GM12878 (cell line): ENCODE measurements at regions not wholly inside any gene's neighbourhood (a gene's known extent, or its start where the extent isn't known, plus 50 kb on each side); places are given as distances from the start of the nearest gene placed in this dataset.

Experiments used
- ATAC-seq: fragments of 200-7000 bp; cut with Tn5 transposase; 3 replicates; pipeline ENCODE4 v1.9.1; 2020; ENCODE audit warnings: mild to moderate bottlenecking, moderate library complexity
- BruUV-seq: library from RNA; stranded (reverse); fragments of 400-500 nt; replicated peaks from 2 replicates; lab custom pipeline; 2021; lab: Mats Ljungman, UMichigan
- CTCF ChIA-PET: fragments of 300-600 bp; sonication (Branson Sonifier 250); formaldehyde crosslinking; extraction: SDS; loops from one replicate; lab custom pipeline; 2021; ENCODE audit warnings: inconsistent platforms; lab: Yijun Ruan, JAX
- POLR2A ChIA-PET: fragments of 350-600 bp; formaldehyde crosslinking; extraction: SDS; loops from one replicate; lab custom pipeline; 2021; ENCODE audit warnings: inconsistent platforms; lab: Charles Lee
- RAD21 ChIA-PET: fragments of 300-600 bp; sonication (Branson Sonifier 250); formaldehyde crosslinking; loops from one replicate; lab custom pipeline; 2023; ENCODE audit warnings: antibody characterized with exemption; ENCODE audit not compliant: unreplicated experiment; lab: Charles Lee
- SMC1A ChIA-PET: fragments of 300-600 bp; sonication (Branson Sonifier 250); formaldehyde crosslinking; loops from one replicate; lab custom pipeline; 2023; ENCODE audit not compliant: unreplicated experiment, uncharacterized antibody; lab: Charles Lee
- DNase-seq: peaks from one replicate; pipeline ENCODE4 v3.0.0-alpha.2; 2011; ENCODE audit warnings: low read depth, low spot score
- FAIRE-seq: peaks from 3 replicates; lab custom pipeline; 2011; peaks lifted over from hg19 to GRCh38; lab: Jason Lieb, UNC
- H2AFZ ChIP-seq: 2 replicates; pipeline ENCODE4 v1.6.0; 2011; ENCODE audit warnings: low read depth, low read length, control low read depth; ENCODE audit not compliant: control insufficient read depth
- H3K27ac ChIP-seq: 2 replicates; pipeline ENCODE4 v1.5.1; 2011; ENCODE audit warnings: control low read depth; ENCODE audit not compliant: control insufficient read depth, insufficient read depth
- H3K27me3 ChIP-seq, 2 experiments: replicated peaks in 1 of 2; 2 replicates each; pipeline versions ENCODE4 v1.6.0 to v1.6.1; 2011; ENCODE audit warnings: low read length in 1 of 2; ENCODE audit not compliant: control insufficient read depth in 2 of 2, insufficient read depth in 2 of 2
- H3K36me3 ChIP-seq, 2 experiments: 2 replicates each; pipeline ENCODE4 v1.5.1; 2011; ENCODE audit warnings: low read length in 1 of 2; ENCODE audit not compliant: control insufficient read depth in 2 of 2, insufficient read depth in 2 of 2
- H3K4me1 ChIP-seq: 2 replicates; pipeline ENCODE4 v1.6.1; 2011; ENCODE audit warnings: mild to moderate bottlenecking, low read length, moderate library complexity, mixed read lengths; ENCODE audit not compliant: control insufficient read depth, insufficient read depth
- H3K4me2 ChIP-seq: 2 replicates; pipeline ENCODE4 v1.6.0; 2011; ENCODE audit warnings: control low read depth; ENCODE audit not compliant: control insufficient read depth, insufficient read depth
- H3K4me3 ChIP-seq: fragments of 200-600 bp; sonication (generic); 2 replicates; pipeline ENCODE4 v1.5.1; 2016
- H3K79me2 ChIP-seq: 2 replicates; pipeline ENCODE4 v1.6.0; 2011; ENCODE audit warnings: low read length; ENCODE audit not compliant: control insufficient read depth, insufficient read depth
- H3K9ac ChIP-seq: 2 replicates; pipeline ENCODE4 v1.8.0; 2011; ENCODE audit warnings: low read length, control low read depth, mixed read lengths; ENCODE audit not compliant: control insufficient read depth, insufficient read depth
- H3K9me3 ChIP-seq: replicated peaks from 3 replicates; pipeline ENCODE4 v1.5.1; 2011; ENCODE audit warnings: mild to moderate bottlenecking, low read length; ENCODE audit not compliant: control insufficient read depth, insufficient read depth
- H4K20me1 ChIP-seq: 2 replicates; pipeline ENCODE4 v1.6.0; 2011; ENCODE audit not compliant: control insufficient read depth, insufficient read depth
- ELK1 ChIP-seq: IDR thresholded peaks from 2 replicates; pipeline ENCODE4 v1.6.1; 2012; ENCODE audit warnings: low read depth, low read length, improper control_type of control experiment
- HDGF ChIP-seq: fragments of 450-650 bp; IDR thresholded peaks from 2 replicates; pipeline ENCODE4 v1.6.1; 2016; ENCODE audit warnings: antibody characterized with exemption
- RAD21 ChIP-seq: IDR thresholded peaks from 2 replicates; pipeline ENCODE4 v1.6.1; 2011; ENCODE audit warnings: mild to moderate bottlenecking, low read depth, low read length, moderate library complexity; ENCODE audit not compliant: insufficient read depth
- SREBF2 ChIP-seq: IDR thresholded peaks from 2 replicates; pipeline ENCODE4 v1.6.1; 2012; ENCODE audit warnings: mild to moderate bottlenecking, low read length
- TCF12 ChIP-seq: IDR thresholded peaks from 2 replicates; pipeline ENCODE4 v1.6.1; 2011; ENCODE audit warnings: low read depth, mild to moderate bottlenecking, low read length
- ZNF217 ChIP-seq: fragments of 450-650 bp; IDR thresholded peaks from 2 replicates; pipeline ENCODE4 v1.6.1; 2017; ENCODE audit warnings: antibody characterized with exemption, mild to moderate bottlenecking
- in situ Hi-C: fragments of 300-500 bp; cut with MboI; formaldehyde crosslinking; loops from 9 replicates; pipeline ENCODE4 v1.14.3; 2018; ENCODE audit warnings: mixed read lengths
- intact Hi-C: fragments of 100-400 bp; cut with micrococcal nuclease; formaldehyde crosslinking; loops from one replicate; pipeline ENCODE4 v1.14.2; 2022; ENCODE audit not compliant: unreplicated experiment
- TF ChIP-seq, protein P1 (sequence below): fragments of 450-650 bp; IDR thresholded peaks from 2 replicates; pipeline ENCODE4 v1.6.1; 2017; ENCODE audit warnings: mild to moderate bottlenecking
- TF ChIP-seq, protein P2 (sequence below): fragments of 450-650 bp; IDR thresholded peaks from 2 replicates; pipeline ENCODE4 v1.6.1; 2017; ENCODE audit warnings: borderline replicate concordance
- TF ChIP-seq, protein P3 (sequence below): fragments of 450-650 bp; IDR thresholded peaks from 2 replicates; pipeline ENCODE4 v1.6.1; 2017; ENCODE audit warnings: antibody characterized with exemption, mild to moderate bottlenecking, moderate library complexity

DNA sequence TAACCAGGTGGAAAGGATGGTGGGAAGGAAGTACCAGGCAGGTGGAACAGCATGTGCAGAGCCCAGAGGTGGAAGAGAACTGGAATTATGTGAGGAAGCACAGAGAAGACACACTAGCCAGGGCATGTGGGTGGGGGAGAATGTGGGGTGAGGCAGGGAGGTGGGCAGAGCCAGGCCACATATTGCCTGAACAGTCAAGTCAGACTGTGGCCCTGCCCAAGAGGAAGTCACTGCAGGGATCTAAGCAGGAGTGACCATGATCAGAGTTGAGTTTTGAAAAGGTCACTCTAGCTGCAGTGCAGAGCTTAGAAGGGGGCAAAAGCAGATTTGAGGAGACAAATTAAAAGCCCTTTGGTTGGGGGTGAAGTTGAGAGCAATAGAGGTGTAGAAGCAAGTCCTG lies 114.0 kb upstream of the SLC38A2 start:
- Histone ChIP-seq H3K27ac (no peak overlapping the region), H2AFZ (no peak overlapping the region), H3K79me2 (no peaks in the 10 kb centered on the region), H3K4me2 (no peak overlapping the region), H3K27me3 (no peaks in the 10 kb centered on the region), H3K9me3 (no peaks in the 10 kb centered on the region), H3K4me3 (no peak overlapping the region), H3K4me1 (no peaks in the 10 kb centered on the region), H3K36me3 (no peaks in the 10 kb centered on the region), H3K9ac (no peak overlapping the region), H4K20me1 (no peaks in the 10 kb centered on the region)
- TF ChIP-seq ZNF217 (no peak), RAD21 (no peak), HDGF (no peak), TCF12 (no peak), SREBF2 (no peak), ELK1 (no peak)
- TF ChIP-seq, protein P1, sequence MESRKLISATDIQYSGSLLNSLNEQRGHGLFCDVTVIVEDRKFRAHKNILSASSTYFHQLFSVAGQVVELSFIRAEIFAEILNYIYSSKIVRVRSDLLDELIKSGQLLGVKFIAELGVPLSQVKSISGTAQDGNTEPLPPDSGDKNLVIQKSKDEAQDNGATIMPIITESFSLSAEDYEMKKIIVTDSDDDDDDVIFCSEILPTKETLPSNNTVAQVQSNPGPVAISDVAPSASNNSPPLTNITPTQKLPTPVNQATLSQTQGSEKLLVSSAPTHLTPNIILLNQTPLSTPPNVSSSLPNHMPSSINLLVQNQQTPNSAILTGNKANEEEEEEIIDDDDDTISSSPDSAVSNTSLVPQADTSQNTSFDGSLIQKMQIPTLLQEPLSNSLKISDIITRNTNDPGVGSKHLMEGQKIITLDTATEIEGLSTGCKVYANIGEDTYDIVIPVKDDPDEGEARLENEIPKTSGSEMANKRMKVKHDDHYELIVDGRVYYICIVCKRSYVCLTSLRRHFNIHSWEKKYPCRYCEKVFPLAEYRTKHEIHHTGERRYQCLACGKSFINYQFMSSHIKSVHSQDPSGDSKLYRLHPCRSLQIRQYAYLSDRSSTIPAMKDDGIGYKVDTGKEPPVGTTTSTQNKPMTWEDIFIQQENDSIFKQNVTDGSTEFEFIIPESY, result no peak
- TF ChIP-seq, protein P2, sequence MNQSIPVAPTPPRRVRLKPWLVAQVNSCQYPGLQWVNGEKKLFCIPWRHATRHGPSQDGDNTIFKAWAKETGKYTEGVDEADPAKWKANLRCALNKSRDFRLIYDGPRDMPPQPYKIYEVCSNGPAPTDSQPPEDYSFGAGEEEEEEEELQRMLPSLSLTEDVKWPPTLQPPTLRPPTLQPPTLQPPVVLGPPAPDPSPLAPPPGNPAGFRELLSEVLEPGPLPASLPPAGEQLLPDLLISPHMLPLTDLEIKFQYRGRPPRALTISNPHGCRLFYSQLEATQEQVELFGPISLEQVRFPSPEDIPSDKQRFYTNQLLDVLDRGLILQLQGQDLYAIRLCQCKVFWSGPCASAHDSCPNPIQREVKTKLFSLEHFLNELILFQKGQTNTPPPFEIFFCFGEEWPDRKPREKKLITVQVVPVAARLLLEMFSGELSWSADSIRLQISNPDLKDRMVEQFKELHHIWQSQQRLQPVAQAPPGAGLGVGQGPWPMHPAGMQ, result no peak
- TF ChIP-seq, protein P3, sequence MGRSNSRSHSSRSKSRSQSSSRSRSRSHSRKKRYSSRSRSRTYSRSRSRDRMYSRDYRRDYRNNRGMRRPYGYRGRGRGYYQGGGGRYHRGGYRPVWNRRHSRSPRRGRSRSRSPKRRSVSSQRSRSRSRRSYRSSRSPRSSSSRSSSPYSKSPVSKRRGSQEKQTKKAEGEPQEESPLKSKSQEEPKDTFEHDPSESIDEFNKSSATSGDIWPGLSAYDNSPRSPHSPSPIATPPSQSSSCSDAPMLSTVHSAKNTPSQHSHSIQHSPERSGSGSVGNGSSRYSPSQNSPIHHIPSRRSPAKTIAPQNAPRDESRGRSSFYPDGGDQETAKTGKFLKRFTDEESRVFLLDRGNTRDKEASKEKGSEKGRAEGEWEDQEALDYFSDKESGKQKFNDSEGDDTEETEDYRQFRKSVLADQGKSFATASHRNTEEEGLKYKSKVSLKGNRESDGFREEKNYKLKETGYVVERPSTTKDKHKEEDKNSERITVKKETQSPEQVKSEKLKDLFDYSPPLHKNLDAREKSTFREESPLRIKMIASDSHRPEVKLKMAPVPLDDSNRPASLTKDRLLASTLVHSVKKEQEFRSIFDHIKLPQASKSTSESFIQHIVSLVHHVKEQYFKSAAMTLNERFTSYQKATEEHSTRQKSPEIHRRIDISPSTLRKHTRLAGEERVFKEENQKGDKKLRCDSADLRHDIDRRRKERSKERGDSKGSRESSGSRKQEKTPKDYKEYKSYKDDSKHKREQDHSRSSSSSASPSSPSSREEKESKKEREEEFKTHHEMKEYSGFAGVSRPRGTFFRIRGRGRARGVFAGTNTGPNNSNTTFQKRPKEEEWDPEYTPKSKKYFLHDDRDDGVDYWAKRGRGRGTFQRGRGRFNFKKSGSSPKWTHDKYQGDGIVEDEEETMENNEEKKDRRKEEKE, result no peak
- BruUV-seq, result no TSS peak
- ChIA-PET SMC1A (no interaction called here), RAD21 (no interaction called here), CTCF (no interaction called here), POLR2A (no interaction called here)
- intact Hi-C loops, result no loop called here
- peak; percentile 50 for ATAC-seq
- in situ Hi-C loops, result no loop called here
- DNase-seq, result no peak
- FAIRE-seq, result no peak
